ENCODE measurements at regions not wholly inside any gene's neighbourhood (a gene's known extent, or its start where the extent isn't known, plus 50 kb on each side); places are given as distances from the start of the nearest gene placed in this dataset.

GRCh38 chrX:117751155-117751554 lies 365.5 kb downstream of the KLHL13 start:
- no peaks in the 10 kb centered on the region for H3K9me3 ChIP-seq (replicated peaks; ENCODE audit: control insufficient read depth, insufficient read depth, low read depth, low read length)
- POLR2A ChIA-PET = no interaction called here
- TF ChIP-seq NFRKB (IDR thresholded peaks at IDR 0.05; ENCODE audit: low read depth) (no peak), ZNF76 (CRISPR knock-in tag; IDR thresholded peaks at IDR 0.05; ENCODE audit: borderline replicate concordance) (no peak), ZNF253 (CRISPR knock-in tag; conservative IDR thresholded peaks at IDR 0.05) (no peak), HIVEP1 (CRISPR knock-in tag; IDR thresholded peaks at IDR 0.05) (no peak), ZBTB40 (IDR thresholded peaks at IDR 0.05) (no peak), ZBTB40 (CRISPR knock-in tag; IDR thresholded peaks at IDR 0.05) (no peak), MLLT1 (IDR thresholded peaks at IDR 0.05) (no peak), HDAC3 (IDR thresholded peaks at IDR 0.05; ENCODE audit: borderline replicate concordance, partially characterized antibody) (no peak), ATF4 (CRISPR knock-in tag; IDR thresholded peaks at IDR 0.05) (no peak)

More at GRCh38 chrX:117751155-117751554, 365.5 kb downstream of the KLHL13 start:
- Histone ChIP-seq H3K27ac (ENCODE audit: extremely low read depth, low read depth, low read length) (no peak overlapping the region), H3K36me3 (ENCODE audit: control insufficient read depth, insufficient read depth, low read length) (no peaks in the 10 kb centered on the region), H3K4me1 (replicated peaks in 1 of 2; ENCODE audit: control insufficient read depth in 2 of 2, insufficient read depth in 2 of 2, low read length in 2 of 2) (no peaks in the 10 kb centered on the region), H3K4me3 (no peak overlapping the region), H3K27me3 (ENCODE audit: control insufficient read depth in 2 of 2, insufficient read depth in 2 of 2, low read length in 2 of 2) (no peaks in the 10 kb centered on the region), H3K4me2 (ENCODE audit: insufficient read depth, low read length) (no peak overlapping the region), H3K9me1 (ENCODE audit: control insufficient read depth, insufficient read depth, low read length) (no peaks in the 10 kb centered on the region), H3K9ac (ENCODE audit: insufficient read depth in 1 of 2, low read depth in 2 of 2, low read length in 2 of 2) (no peak overlapping the region), H2AFZ (ENCODE audit: low read depth, low read length) (no peak overlapping the region), H4K20me1 (replicated peaks; ENCODE audit: control insufficient read depth, insufficient read depth, low read length) (no peaks in the 10 kb centered on the region), H3K79me2 (ENCODE audit: control insufficient read depth, insufficient read depth, low read length) (no peaks in the 10 kb centered on the region)
- CTCF ChIA-PET (ENCODE audit: low intra/inter-chr PET ratio) = no interaction called here
- no peak for DNase-seq (ENCODE audit: extremely low read depth in 1 of 4, low spot score in 3 of 4)
- intact Hi-C loops (cut with micrococcal nuclease) = no loop called here
- WGBS (ENCODE audit: insufficient coverage, low coverage, missing lambda C conversion rate) = 0% methylated on average over 2 of the region's 2 CpGs
- in situ Hi-C loops (cut with MboI) = no loop called here
- ATAC-seq = no peak
- FAIRE-seq = no peak
- no TSS peak for BruUV-seq (replicated peaks)
